HG02852 (cell line): ENCODE measurements at regions not wholly inside any gene's neighbourhood (a gene's known extent, or its start where the extent isn't known, plus 50 kb on each side); places are given as distances from the start of the nearest gene placed in this dataset.
A peak's percentile ranks its signal among the peaks of the same experiment; 100 is the strongest.
"Not testable (repeated sequence)": the region's sequence is repeated elsewhere in the genome, so short reads cannot be mapped to it uniquely, and the experiment has no call there.

ENCODE experiments used
- ATAC-seq: cut with Tn5 transposase; IDR thresholded peaks from one replicate; pipeline ENCODE4 v1.9.1; 2021; ENCODE audit warnings: mild to moderate bottlenecking, moderate library complexity; ENCODE audit not compliant: unreplicated experiment

GRCh38 chr12:9319044-9319841, 111.0 kb upstream of the PZP start:
- peak; percentile 50 for ATAC-seq

GRCh38 chr12:9313479-9313878, 105.3 kb upstream of the PZP start:
- ATAC-seq = not testable (repeated sequence)

- ATAC-seq = not testable (repeated sequence)
Measured at GRCh38 chr12:9312406-9313392, 104.5 kb upstream of the PZP start.

- ATAC-seq = not testable (repeated sequence)
Measured at GRCh38 chr12:9311454-9311853, 103.3 kb upstream of the PZP start.

- ATAC-seq = not testable (repeated sequence)
Measured at GRCh38 chr12:9310645-9311044, 102.5 kb upstream of the PZP start.

- peak; percentile 49 for ATAC-seq
Measured at GRCh38 chr12:9309749-9310148, 101.6 kb upstream of the PZP start.

- peak; percentile 53 for ATAC-seq
Measured at GRCh38 chr12:9308745-9309144, 100.5 kb upstream of the PZP start.

GRCh38 chr12:9308163-9308562, 100.0 kb upstream of the PZP start:
- ATAC-seq = not testable (repeated sequence)

- not testable (repeated sequence) for ATAC-seq
Measured at GRCh38 chr12:9307255-9307654, 99.1 kb upstream of the PZP start.

GRCh38 chr12:9306004-9306403, 97.8 kb upstream of the PZP start:
- not testable (repeated sequence) for ATAC-seq

- not testable (repeated sequence) for ATAC-seq
Measured at GRCh38 chr12:9304540-9304939, 96.3 kb upstream of the PZP start.

GRCh38 chr12:9295872-9296271, 87.7 kb upstream of the PZP start:
- ATAC-seq = not testable (repeated sequence)

- not testable (repeated sequence) for ATAC-seq
Measured at GRCh38 chr12:9294072-9294620, 86.0 kb upstream of the PZP start.

GRCh38 chr12:9293391-9293790, 85.2 kb upstream of the PZP start:
- ATAC-seq = not testable (repeated sequence)

- not testable (repeated sequence) for ATAC-seq
Measured at GRCh38 chr12:9289984-9290383, 81.8 kb upstream of the PZP start.

- ATAC-seq = peak; percentile 14
Measured at GRCh38 chr12:9284724-9285123, 76.5 kb upstream of the PZP start.

GRCh38 chr12:9284197-9284596, 76.0 kb upstream of the PZP start:
- peak; percentile 39 for ATAC-seq

- peak; percentile 83 for ATAC-seq
Measured at GRCh38 chr12:9283346-9284095, 75.3 kb upstream of the PZP start.

GRCh38 chr12:9276990-9277389, 68.8 kb upstream of the PZP start:
- no peak for ATAC-seq

GRCh38 chr12:9273276-9273675, 65.1 kb upstream of the PZP start:
- ATAC-seq = no peak
